SK-N-SH (cell line): ENCODE measurements at regions not wholly inside any gene's neighbourhood (a gene's known extent, or its start where the extent isn't known, plus 50 kb on each side); places are given as distances from the start of the nearest gene placed in this dataset.

Source experiments
- CTCF ChIP-seq: fragments of 200-600 bp; sonication (generic); IDR thresholded peaks from 2 replicates; pipeline ENCODE4 v1.6.1; 2017; ENCODE audit warnings: antibody characterized with exemption, mild to moderate bottlenecking, moderate library complexity
- EZH2phosphoT487 ChIP-seq: fragments of 200-600 bp; sonication (generic); IDR thresholded peaks from 2 replicates; pipeline ENCODE4 v1.6.1; 2017; ENCODE audit warnings: low read depth, mixed run types, mild to moderate bottlenecking, antibody characterized with exemption, moderate library complexity, borderline replicate concordance
- MEF2A ChIP-seq: IDR thresholded peaks from 2 replicates; pipeline ENCODE4 v1.4.0; 2012; ENCODE audit warnings: low read depth, borderline replicate concordance
- PBX3 ChIP-seq: IDR thresholded peaks from 2 replicates; pipeline ENCODE4; 2012
- RAD21 ChIP-seq: IDR thresholded peaks from 2 replicates; pipeline ENCODE4 v1.6.1; 2012; ENCODE audit warnings: mild to moderate bottlenecking, low read length
- REST ChIP-seq: IDR thresholded peaks from 2 replicates; pipeline ENCODE4 v1.6.1; 2012; ENCODE audit warnings: mild to moderate bottlenecking, low read depth, low read length, moderate library complexity
- RFX5 ChIP-seq: IDR thresholded peaks from 2 replicates; pipeline ENCODE4 v1.6.1; 2012; ENCODE audit warnings: mild to moderate bottlenecking, improper control_type of control experiment, low read length
- RXRA ChIP-seq: IDR thresholded peaks from 2 replicates; pipeline ENCODE4 v1.4.0; 2012; ENCODE audit warnings: low read depth, mild to moderate bottlenecking, borderline replicate concordance
- SIN3A ChIP-seq: IDR thresholded peaks from 2 replicates; pipeline ENCODE4 v1.6.1; 2012; ENCODE audit warnings: low read depth, mild to moderate bottlenecking, low read length, moderate library complexity, borderline replicate concordance
- SMC3 ChIP-seq: IDR thresholded peaks from 2 replicates; pipeline ENCODE4 v1.6.1; 2012; ENCODE audit warnings: low read depth, low read length, improper control_type of control experiment
- TAF1 ChIP-seq: IDR thresholded peaks from 2 replicates; pipeline ENCODE4 v1.6.1; 2012; ENCODE audit warnings: low read depth, mild to moderate bottlenecking, low read length, moderate library complexity, borderline replicate concordance
- USF2 ChIP-seq: fragments of 150-350 bp; IDR thresholded peaks from 2 replicates; pipeline ENCODE4 v1.6.1; 2017; ENCODE audit warnings: antibody characterized with exemption, low read length, low read depth, borderline replicate concordance
- YY1 ChIP-seq: IDR thresholded peaks from 2 replicates; pipeline ENCODE4 v1.4.0; 2012; ENCODE audit warnings: low read depth, mild to moderate bottlenecking
- ZBTB33 ChIP-seq: IDR thresholded peaks from 2 replicates; pipeline ENCODE4 v1.4.0; 2012; ENCODE audit warnings: low read depth, borderline replicate concordance

- TF ChIP-seq USF2: no peak
- TF ChIP-seq RFX5: no peak
- TF ChIP-seq CTCF: no peak
- TF ChIP-seq TAF1: no peak
- no peak for TF ChIP-seq PBX3
- TF ChIP-seq SMC3: no peak
- TF ChIP-seq SIN3A: no peak
- no peak for TF ChIP-seq RAD21
- TF ChIP-seq REST: no peak
- TF ChIP-seq EZH2phosphoT487: no peak
- no peak for TF ChIP-seq YY1
- TF ChIP-seq ZBTB33: no peak
- TF ChIP-seq MEF2A: no peak
- TF ChIP-seq RXRA: no peak
These were observed 711.4 kb upstream of the GALNTL6 start for GRCh38 chr4:171101845-171102244.
